GM12865 (cell line): ENCODE measurements at regions not wholly inside any gene's neighbourhood (a gene's known extent, or its start where the extent isn't known, plus 50 kb on each side); places are given as distances from the start of the nearest gene placed in this dataset.
"Not testable (repeated sequence)": the region's sequence is repeated elsewhere in the genome, so short reads cannot be mapped to it uniquely, and the experiment has no call there.

Experiments
- DNase-seq: peaks from one replicate; pipeline ENCODE4 v3.0.0; 2010; ENCODE audit warnings: low read depth
- H3K4me3 ChIP-seq: 2 replicates; pipeline ENCODE4 v1.5.1; 2011; ENCODE audit warnings: mild to moderate bottlenecking, low read depth, low read length, control low read depth
- CTCF ChIP-seq: IDR thresholded peaks from 2 replicates; pipeline ENCODE4 v1.5.1; 2011; ENCODE audit warnings: low read length, control low read depth, low read depth, inconsistent platforms; ENCODE audit not compliant: insufficient read depth; ENCODE audit errors: missing control alignments

GRCh38 chr4:8675383-8675782 is 82.8 kb downstream of the CPZ start:
- TF ChIP-seq CTCF: no peak
- H3K4me3 ChIP-seq: no peak overlapping the region
- no peak for DNase-seq

- no peak for TF ChIP-seq CTCF
- H3K4me3 ChIP-seq: no peak overlapping the region
Observed at GRCh38 chr4:8674311-8674885, 81.8 kb downstream of the CPZ start.

DNA sequence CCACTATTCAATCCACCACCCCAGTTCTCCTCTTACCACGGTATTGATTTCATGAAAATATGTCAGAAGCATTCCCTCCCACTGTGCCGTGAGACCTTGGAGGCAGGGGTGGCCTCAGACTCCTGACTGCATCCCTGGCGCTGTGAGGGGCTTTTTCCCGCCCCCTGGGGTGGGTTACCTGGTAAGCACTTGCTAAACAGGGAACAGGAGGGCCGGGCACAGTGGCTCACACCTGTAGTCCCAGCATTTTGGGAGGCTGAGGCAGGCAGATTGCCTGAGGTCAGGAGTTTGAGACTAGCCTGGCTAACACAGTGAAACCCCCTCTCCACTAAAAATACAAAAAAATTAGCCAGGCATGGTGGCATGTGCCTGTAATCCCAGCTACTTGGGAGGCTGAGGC is 80.5 kb downstream of the CPZ start:
- not testable (repeated sequence) for DNase-seq, H3K4me3 ChIP-seq

More at GRCh38 chr4:8674311-8674885, 81.8 kb downstream of the CPZ start:
- no peak for DNase-seq

DNA sequence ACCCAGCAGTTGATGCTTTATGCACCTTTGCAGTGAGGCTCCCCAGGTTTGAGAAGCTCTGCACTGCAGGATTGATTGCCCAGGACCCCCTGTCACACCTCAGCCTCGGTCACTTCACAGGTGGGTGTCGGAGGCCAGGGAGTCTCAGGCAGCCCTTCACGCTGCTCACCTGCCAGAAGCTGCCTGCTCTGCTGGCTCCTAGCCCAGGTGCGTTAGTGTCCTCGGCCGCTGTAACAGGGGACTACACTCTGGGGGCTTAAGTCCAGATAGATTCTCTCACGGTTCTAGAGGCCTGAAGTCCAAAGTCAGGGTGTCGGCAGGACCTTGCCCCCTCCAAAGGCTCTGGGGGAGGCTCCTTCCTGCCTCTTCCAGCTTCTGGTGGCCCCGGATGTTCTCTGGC is 79.9 kb downstream of the CPZ start:
- H3K4me3 ChIP-seq: no peak overlapping the region
- TF ChIP-seq CTCF: no peak
- DNase-seq: no peak

DNA sequence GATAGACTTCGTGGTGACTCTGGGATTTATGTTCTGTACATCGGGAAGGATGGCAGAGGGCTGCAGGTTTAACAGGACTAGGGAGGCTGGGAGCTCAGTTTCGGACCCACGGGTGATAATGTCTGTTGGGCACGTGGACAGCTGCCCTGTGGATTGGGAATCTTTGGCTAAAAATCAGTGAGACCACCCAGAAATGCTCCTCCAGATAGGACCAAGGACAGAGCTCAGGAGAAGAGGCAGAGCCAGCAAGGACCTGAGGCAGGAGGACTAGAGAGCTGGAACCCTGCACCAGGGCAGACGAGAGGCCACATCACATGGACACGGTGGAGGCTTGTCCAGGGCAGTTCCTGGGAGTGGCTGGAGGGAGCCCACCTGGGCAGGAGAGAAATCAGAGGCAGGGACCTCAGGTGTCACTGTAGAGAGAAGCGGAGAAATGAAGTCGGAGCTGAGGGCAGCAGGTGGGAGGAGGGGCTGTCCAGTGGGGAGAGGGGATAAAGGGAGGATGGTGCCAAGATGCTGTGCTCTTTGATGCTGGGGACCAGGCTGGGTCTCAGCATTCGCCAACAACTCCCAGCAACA is 79.2 kb downstream of the CPZ start:
- TF ChIP-seq CTCF: no peak
- no peak for DNase-seq
- H3K4me3 ChIP-seq: no peak overlapping the region
